ENCODE measurements at regions not wholly inside any gene's neighbourhood (a gene's known extent, or its start where the extent isn't known, plus 50 kb on each side); places are given as distances from the start of the nearest gene placed in this dataset.

GRCh38 chr3:113051787-113052186 is 61.0 kb downstream of the GTPBP8 start:
- no peak for DNase-seq

GRCh38 chr3:113053169-113053568 is 62.4 kb downstream of the GTPBP8 start:
- no peak for DNase-seq

- DNase-seq, result no peak
Measured at GRCh38 chr3:113054552-113054951, 63.8 kb downstream of the GTPBP8 start.

GRCh38 chr3:113055201-113055600 is 64.4 kb downstream of the GTPBP8 start:
- no peak for DNase-seq

- no peak for DNase-seq
Measured at GRCh38 chr3:113055961-113056360, 65.2 kb downstream of the GTPBP8 start.

- no peak for DNase-seq
Measured at GRCh38 chr3:113057117-113057516, 66.3 kb downstream of the GTPBP8 start.

- DNase-seq, result no peak
Measured at GRCh38 chr3:113058188-113058587, 67.4 kb downstream of the GTPBP8 start.

GRCh38 chr3:113062705-113063104 is 71.9 kb downstream of the GTPBP8 start:
- no peak for DNase-seq

- DNase-seq, result no peak
Measured at GRCh38 chr3:113063126-113063894, 72.5 kb downstream of the GTPBP8 start.

- DNase-seq, result no peak
Measured at GRCh38 chr3:113064183-113064582, 73.4 kb downstream of the GTPBP8 start.

- DNase-seq, result no peak
Measured at GRCh38 chr3:113065336-113065735, 74.6 kb downstream of the GTPBP8 start.

- DNase-seq, result no peak
Measured at GRCh38 chr3:113070072-113070640, 79.4 kb downstream of the GTPBP8 start.

GRCh38 chr3:113070681-113071113 is 79.9 kb downstream of the GTPBP8 start:
- no peak for DNase-seq

GRCh38 chr3:113075588-113075987 is 84.8 kb downstream of the GTPBP8 start:
- DNase-seq, result no peak

GRCh38 chr3:113079218-113079961 is 88.6 kb downstream of the GTPBP8 start:
- DNase-seq, result no peak

GRCh38 chr3:113084777-113085176 is 94.0 kb downstream of the GTPBP8 start:
- no peak for DNase-seq

GRCh38 chr3:113086560-113087461 is 96.0 kb downstream of the GTPBP8 start:
- DNase-seq, result no peak

GRCh38 chr3:113088616-113089015 is 97.8 kb downstream of the GTPBP8 start:
- DNase-seq, result no peak

- DNase-seq, result no peak
Measured at GRCh38 chr3:113091417-113091816, 100.6 kb downstream of the GTPBP8 start.

- DNase-seq, result no peak
Measured at GRCh38 chr3:113092746-113093145, 102.0 kb downstream of the GTPBP8 start.

GRCh38 chr3:113094337-113095221 is 103.8 kb downstream of the GTPBP8 start:
- no peak for DNase-seq
